OCI-LY3 (cell line): ENCODE measurements at regions not wholly inside any gene's neighbourhood (a gene's known extent, or its start where the extent isn't known, plus 50 kb on each side); places are given as distances from the start of the nearest gene placed in this dataset.

Experiments used
- CTCF ChIP-seq: fragments of 200-600, 300-600 bp; sonication (generic); IDR thresholded peaks from 2 replicates; pipeline ENCODE4 v1.5.1; 2014; ENCODE audit warnings: antibody characterized with exemption, low read length, low read depth
- EZH2phosphoT487 ChIP-seq: fragments of 200-600 bp; shearing (Covaris generic); IDR thresholded peaks from 2 replicates; pipeline ENCODE4 v1.6.1; 2018; ENCODE audit warnings: antibody characterized with exemption, mixed run types, low read depth

GRCh38 chr17:79560527-79560926 is 50.3 kb downstream of the RBFOX3 start:
- TF ChIP-seq CTCF (no peak), EZH2phosphoT487 (no peak)
